ENCODE measurements at regions not wholly inside any gene's neighbourhood (a gene's known extent, or its start where the extent isn't known, plus 50 kb on each side); places are given as distances from the start of the nearest gene placed in this dataset.

GRCh38 chr7:91420606-91421005 is 156.4 kb downstream of the FZD1 start:
- no TSS peak for BruUV-seq (replicated peaks)
- POLR2A ChIA-PET = no interaction called here
- CTCF ChIA-PET = no interaction called here
- Histone ChIP-seq H3K4me1 (ENCODE audit: control insufficient read depth, insufficient read depth, low read length) (no peaks in the 10 kb centered on the region), H3K36me3 (ENCODE audit: control insufficient read depth, insufficient read depth, low read length) (no peaks in the 10 kb centered on the region), H3K27me3 (ENCODE audit: control insufficient read depth, insufficient read depth, low read length) (no peaks in the 10 kb centered on the region), H3K9me3 (ENCODE audit: control insufficient read depth, insufficient read depth, low read depth, low read length) (no peaks in the 10 kb centered on the region), H3K27ac (ENCODE audit: low read length) (no peak overlapping the region), H3K4me3 (ENCODE audit: low read depth in 2 of 2, low read length in 2 of 2) (no peak overlapping the region)
- intact Hi-C loops (cut with micrococcal nuclease; ENCODE audit: unreplicated experiment) = no loop called here
- DNase-seq (ENCODE audit: low read depth, low spot score) (no peak), ATAC-seq (no peak)
- no peak for TF ChIP-seq POLR2AphosphoS5 (IDR thresholded peaks at IDR 0.05; ENCODE audit: low read depth, low read length)
- TF ChIP-seq SIN3A (IDR thresholded peaks at IDR 0.05; ENCODE audit: borderline replicate concordance, insufficient read depth, low read depth, low read length) = no peak
- no peak for TF ChIP-seq REST (IDR thresholded peaks at IDR 0.05; ENCODE audit: insufficient read depth in 1 of 2, low read depth in 2 of 2, low read length in 1 of 2)
- TF ChIP-seq TCF7L2 (IDR thresholded peaks at IDR 0.05; ENCODE audit: low read depth, low read length) = no peak
- no peak for TF ChIP-seq CTCF (IDR thresholded peaks at IDR 0.05)
- in situ Hi-C loops (cut with HindIII; ENCODE audit: low pct_unique_long_range_greater_than_20kb, low sequenced_read_pairs) = no loop called here

- DNase-seq (ENCODE audit: low read depth, low spot score) (no peak), ATAC-seq (no peak)
- BruUV-seq (replicated peaks) = no TSS peak
- ChIA-PET POLR2A (no interaction called here), CTCF (no interaction called here)
- H3K27me3 ChIP-seq (ENCODE audit: control insufficient read depth, insufficient read depth, low read length) = no peaks in the 10 kb centered on the region
- H3K36me3 ChIP-seq (ENCODE audit: control insufficient read depth, insufficient read depth, low read length) = no peaks in the 10 kb centered on the region
- H3K9me3 ChIP-seq (ENCODE audit: control insufficient read depth, insufficient read depth, low read depth, low read length) = no peaks in the 10 kb centered on the region
- TF ChIP-seq CTCF (IDR thresholded peaks at IDR 0.05) = no peak
- TF ChIP-seq REST (IDR thresholded peaks at IDR 0.05; ENCODE audit: insufficient read depth in 1 of 2, low read depth in 2 of 2, low read length in 1 of 2) = no peak
- no peak for TF ChIP-seq TCF7L2 (IDR thresholded peaks at IDR 0.05; ENCODE audit: low read depth, low read length)
- no peak for TF ChIP-seq POLR2AphosphoS5 (IDR thresholded peaks at IDR 0.05; ENCODE audit: low read depth, low read length)
- TF ChIP-seq SIN3A (IDR thresholded peaks at IDR 0.05; ENCODE audit: borderline replicate concordance, insufficient read depth, low read depth, low read length) = no peak
- H3K27ac ChIP-seq (ENCODE audit: low read length) = no peak overlapping the region
- no peaks in the 10 kb centered on the region for H3K4me1 ChIP-seq (ENCODE audit: control insufficient read depth, insufficient read depth, low read length)
- intact Hi-C loops (cut with micrococcal nuclease; ENCODE audit: unreplicated experiment) (no loop called here), in situ Hi-C loops (cut with HindIII; ENCODE audit: low pct_unique_long_range_greater_than_20kb, low sequenced_read_pairs) (no loop called here)
- H3K4me3 ChIP-seq (ENCODE audit: low read depth in 2 of 2, low read length in 2 of 2) = no peak overlapping the region
These were observed 156.8 kb downstream of the FZD1 start for GRCh38 chr7:91421018-91421417.

Data from Panc1 (cell line).